Transverse colon (tissue), 4 donors: ENCODE measurements at regions not wholly inside any gene's neighbourhood (a gene's known extent, or its start where the extent isn't known, plus 50 kb on each side); places are given as distances from the start of the nearest gene placed in this dataset.
A peak's percentile ranks its signal among the peaks of the same experiment; 100 is the strongest.

Experiments
- DNase-seq: peaks from one replicate; pipeline ENCODE4 v3.0.0-alpha.2; 2019
- H3K27ac ChIP-seq, 4 donors: fragments of 200-600 bp; sonication (generic); 2 replicates each; pipeline ENCODE4 v1.5.1; 2016 to 2018; ENCODE audit warnings: inconsistent platforms in 4 of 4
- H3K27me3 ChIP-seq: fragments of 200-600 bp; sonication (generic); 2 replicates; pipeline ENCODE4 v1.5.1; 2017; ENCODE audit warnings: inconsistent platforms
- H3K36me3 ChIP-seq, 4 donors: fragments of 200-600 bp; sonication (generic); 2 replicates each; pipeline ENCODE4 v1.5.1; 2017 to 2019; ENCODE audit warnings: inconsistent platforms in 4 of 4
- H3K4me1 ChIP-seq, 4 donors: fragments of 200-600 bp; sonication (generic); 2 replicates each; pipeline ENCODE4 v1.5.1; 2017 to 2020; ENCODE audit warnings: inconsistent platforms in 4 of 4
- H3K4me3 ChIP-seq, 4 donors: fragments of 200-600 bp; sonication (generic); 1 replicate in 1 of 4; 2 replicates in 3 of 4; pipeline versions ENCODE4 v1.5.1 to v1.6.1; 2017 to 2019; ENCODE audit warnings: inconsistent platforms in 4 of 4
- H3K9me3 ChIP-seq, 2 donors: fragments of 200-600 bp; sonication (generic); 2 replicates each; pipeline ENCODE4 v1.5.1; 2017 to 2019; ENCODE audit warnings: inconsistent platforms in 2 of 2
- CTCF ChIP-seq, 5 experiments: fragments of 200-600 bp in 3 of 5; fragments of 450-650 bp in 2 of 5; sonication (generic) in 3 of 5; IDR thresholded peaks; 1 replicate in 2 of 5; 2 replicates in 3 of 5; pipeline ENCODE4 v1.5.1; 2016 to 2017; ENCODE audit warnings: antibody characterized with exemption in 5 of 5, inconsistent platforms in 3 of 5, mild to moderate bottlenecking in 2 of 5, moderate library complexity in 1 of 5
- EP300 ChIP-seq: sonication (generic); formaldehyde crosslinking; IDR thresholded peaks from one replicate; pipeline ENCODE4 v1.6.1; 2017; ENCODE audit warnings: antibody characterized with exemption, low read depth
- POLR2A ChIP-seq: fragments of 450-650 bp; IDR thresholded peaks from one replicate; pipeline ENCODE4 v1.6.1; 2016; ENCODE audit warnings: antibody characterized with exemption, mild to moderate bottlenecking, moderate library complexity
- POLR2AphosphoS5 ChIP-seq, 3 donors: sonication (generic); formaldehyde crosslinking; IDR thresholded peaks; one replicate each; pipeline ENCODE4 v1.6.1; 2016; ENCODE audit warnings: antibody characterized with exemption in 3 of 3
- WGBS, 2 donors: methylation state at CpG; one replicate each; pipeline ENCODE4 v1.1.5; 2018; ENCODE audit warnings: low coverage in 1 of 2; 5-methylcytosine and 5-hydroxymethylcytosine counted together
- in situ Hi-C, 4 donors: fragments of 200-750 bp; cut with MboI; loops; one replicate each; pipeline versions ENCODE4 v1.15.0 to v1.15.1; 2017; ENCODE audit warnings: low sequenced_read_pairs in 3 of 4, low pct_ligation_motif_present in 1 of 4, low pct_unique_long_range_greater_than_20kb in 1 of 4
- intact Hi-C: fragments of 100-400 bp; cut with DNase I; formaldehyde crosslinking; loops from one replicate; pipeline ENCODE4 v1.15.1; 2023; ENCODE audit warnings: low total_unique reads

DNA sequence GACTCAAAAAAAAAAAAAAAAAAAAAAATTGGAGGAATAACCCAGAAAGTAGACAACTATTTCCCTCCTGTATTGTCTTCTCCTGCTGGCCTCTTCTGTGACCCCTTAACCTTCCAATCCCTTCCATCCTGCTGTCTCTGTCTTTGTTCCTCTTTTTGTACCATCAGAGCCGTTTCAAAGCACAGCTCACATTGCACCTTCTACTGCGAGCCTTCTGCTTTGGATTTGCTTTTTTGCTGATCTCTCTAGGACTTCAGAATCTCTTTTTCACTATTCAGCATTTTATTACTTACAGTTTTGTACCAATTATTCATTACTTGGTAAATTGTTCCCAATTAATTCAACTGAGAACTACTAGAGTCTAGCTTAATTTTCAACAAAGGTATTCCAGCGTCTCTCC lies 284.0 kb upstream of the TBL1XR1 start:
- Histone ChIP-seq H3K9me3 (no peaks in the 10 kb centered on the region), H3K36me3 (no peaks in the 10 kb centered on the region), H3K27ac (peak overlapping the region in 2 of 4 donors; percentile 45 to 66), H3K4me1 (peaks cover 10 to 38% (median 24%) of the 10 kb centered on the region in 4 donors), H3K4me3 (no peak overlapping the region), H3K27me3 (no peaks in the 10 kb centered on the region)
- intact Hi-C loops (no loop called here), in situ Hi-C loops (no loop called here)
- WGBS, 2 donors: 81 to 91% methylated on average over 3 of the region's 3 CpGs
- DNase-seq: no peak
- TF ChIP-seq POLR2AphosphoS5 (IDR thresholded peaks at IDR 0.05): no peak
- no peak for TF ChIP-seq EP300
- TF ChIP-seq CTCF (IDR thresholded peaks at IDR 0.05): no peak
- TF ChIP-seq POLR2A: no peak

GRCh38 chr3:177482048-177482691 lies 284.9 kb upstream of the TBL1XR1 start:
- in situ Hi-C loops: no loop called here
- intact Hi-C loops: no loop called here
- H3K27me3 ChIP-seq: no peaks in the 10 kb centered on the region
- peak overlapping the region; percentile 45 to 68 (median 64) for H3K27ac ChIP-seq
- 60 to 72% methylated on average over 6 of the region's 6 CpGs for WGBS, 2 donors
- H3K4me3 ChIP-seq: no peak overlapping the region
- H3K9me3 ChIP-seq: no peaks in the 10 kb centered on the region
- H3K4me1 ChIP-seq: peaks cover 10 to 38% (median 24%) of the 10 kb centered on the region in 4 donors
- DNase-seq: no peak
- TF ChIP-seq POLR2A (no peak), CTCF (IDR thresholded peaks at IDR 0.05) (no peak), EP300 (no peak), POLR2AphosphoS5 (IDR thresholded peaks at IDR 0.05) (no peak)
- no peaks in the 10 kb centered on the region for H3K36me3 ChIP-seq

DNA sequence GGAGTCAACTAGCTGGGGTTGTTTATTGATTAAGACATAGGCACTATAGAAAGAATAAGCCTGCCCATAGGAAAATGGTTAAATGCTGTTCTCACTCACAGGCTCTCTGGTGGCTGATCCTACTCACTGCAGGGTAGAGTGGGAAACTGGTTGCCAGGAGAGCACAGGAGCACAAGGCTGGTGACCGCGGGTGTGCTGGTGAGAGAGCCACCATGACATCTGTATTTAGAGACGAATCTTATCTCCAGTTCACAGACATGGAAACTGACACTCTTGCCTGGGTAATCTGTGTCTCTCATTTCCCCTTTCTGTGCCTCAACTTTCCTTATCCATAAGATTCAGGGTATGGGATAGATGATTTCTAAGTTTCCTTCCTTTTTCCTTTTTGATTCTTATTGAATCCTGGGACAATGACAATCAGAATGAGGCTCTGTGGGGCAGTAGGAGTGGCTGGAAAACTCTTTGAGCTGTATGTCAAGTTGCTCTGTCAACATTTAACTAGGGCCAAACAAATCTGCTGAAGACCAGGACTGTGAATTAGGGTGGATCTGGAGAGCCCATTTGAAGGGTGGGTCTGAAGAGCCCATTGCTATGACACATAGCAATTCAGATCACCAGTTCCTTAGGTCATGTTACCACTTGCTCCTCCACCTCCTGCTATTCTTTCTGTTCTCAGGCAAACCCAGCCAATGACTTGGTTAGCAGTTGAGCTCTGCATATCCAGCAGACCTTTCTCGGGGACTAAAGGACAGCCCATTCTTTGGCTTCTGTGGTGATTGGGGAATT lies 286.1 kb upstream of the TBL1XR1 start:
- Histone ChIP-seq H3K4me1 (peaks cover 6 to 31% (median 23%) of the 10 kb centered on the region in 4 donors), H3K27me3 (no peaks in the 10 kb centered on the region), H3K9me3 (no peaks in the 10 kb centered on the region), H3K4me3 (no peak overlapping the region), H3K27ac (peak overlapping the region; percentile 45 to 68 (median 64)), H3K36me3 (no peaks in the 10 kb centered on the region)
- intact Hi-C loops (no loop called here), in situ Hi-C loops (no loop called here)
- TF ChIP-seq POLR2A: peak; percentile 41
- peak in 2 of 3 donors; percentile 17 to 67 for TF ChIP-seq POLR2AphosphoS5 (IDR thresholded peaks at IDR 0.05)
- peak in 4 of 5 experiments; percentile 17 to 51 (median 36) for TF ChIP-seq CTCF (IDR thresholded peaks at IDR 0.05)
- no peak for TF ChIP-seq EP300
- DNase-seq: peak; percentile 28
- WGBS, 2 donors: 84 to 86% methylated on average over 1 to 4 of the region's 4 CpGs

DNA sequence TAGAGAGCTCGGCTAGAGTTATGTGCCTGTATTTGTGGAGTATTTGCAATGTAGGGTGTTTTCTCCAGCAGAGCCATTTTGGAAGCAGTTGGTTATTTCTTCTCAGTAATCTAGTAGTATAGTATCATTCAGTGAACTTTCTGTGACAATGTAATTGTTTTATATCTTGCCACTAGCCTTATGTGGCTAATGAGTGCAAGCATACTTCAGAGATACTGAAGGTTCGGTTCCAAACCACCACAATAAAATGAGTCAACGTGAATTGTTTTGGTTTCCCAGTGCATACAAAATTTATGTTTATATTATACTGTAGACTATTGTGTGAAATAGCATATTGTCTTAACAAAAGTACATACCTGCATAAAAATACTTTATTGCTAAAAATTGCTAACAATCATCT lies 286.9 kb upstream of the TBL1XR1 start:
- intact Hi-C loops (no loop called here), in situ Hi-C loops (no loop called here)
- TF ChIP-seq EP300 (no peak), CTCF (IDR thresholded peaks at IDR 0.05) (no peak), POLR2A (no peak), POLR2AphosphoS5 (IDR thresholded peaks at IDR 0.05) (no peak)
- H3K4me1 ChIP-seq: peaks cover 3 to 23% (median 18%) of the 10 kb centered on the region in 4 donors
- H3K27me3 ChIP-seq: no peaks in the 10 kb centered on the region
- no peak for DNase-seq
- peak overlapping the region; percentile 45 to 68 (median 64) for H3K27ac ChIP-seq
- no peaks in the 10 kb centered on the region for H3K9me3 ChIP-seq
- 49 to 62% methylated on average over 3 of the region's 3 CpGs for WGBS, 2 donors
- no peaks in the 10 kb centered on the region for H3K36me3 ChIP-seq
- no peak overlapping the region for H3K4me3 ChIP-seq
